LNCAP (cell line): ENCODE measurements at regions not wholly inside any gene's neighbourhood (a gene's known extent, or its start where the extent isn't known, plus 50 kb on each side); places are given as distances from the start of the nearest gene placed in this dataset.

ENCODE experiments used
- CTCF ChIP-seq: fragments of 450-650 bp; IDR thresholded peaks from 2 replicates; pipeline ENCODE4 v1.5.1; 2017; ENCODE audit warnings: mild to moderate bottlenecking

- no peak for TF ChIP-seq CTCF
These were observed 770.6 kb downstream of the DACH1 start for GRCh38 chr13:71096421-71096820.

- no peak for TF ChIP-seq CTCF
These were observed 776.0 kb downstream of the DACH1 start for GRCh38 chr13:71090990-71091389.

GRCh38 chr13:71089056-71089455 lies 777.9 kb downstream of the DACH1 start:
- no peak for TF ChIP-seq CTCF

- no peak for TF ChIP-seq CTCF
These were observed 779.6 kb downstream of the DACH1 start for GRCh38 chr13:71087432-71087831.

- TF ChIP-seq CTCF, result no peak
These were observed 780.0 kb downstream of the DACH1 start for GRCh38 chr13:71087006-71087405.

- TF ChIP-seq CTCF, result no peak
These were observed 784.4 kb downstream of the DACH1 start for GRCh38 chr13:71082631-71083030.

GRCh38 chr13:71079638-71080037 lies 787.4 kb downstream of the DACH1 start:
- TF ChIP-seq CTCF, result no peak

GRCh38 chr13:71068041-71068440 lies 799.0 kb downstream of the DACH1 start:
- no peak for TF ChIP-seq CTCF
